Testis (tissue), 2 donors: ENCODE measurements at regions not wholly inside any gene's neighbourhood (a gene's known extent, or its start where the extent isn't known, plus 50 kb on each side); places are given as distances from the start of the nearest gene placed in this dataset.

Source experiments
- DNase-seq: peaks from one replicate; pipeline ENCODE4 v3.0.0-alpha.2; 2019
- H3K27ac ChIP-seq, 2 donors: fragments of 200-600 bp; sonication (generic); one replicate each; pipeline ENCODE4 v1.5.1; 2019
- H3K27me3 ChIP-seq: fragments of 200-600 bp; sonication (generic); one replicate; pipeline ENCODE4 v1.5.1; 2019
- H3K36me3 ChIP-seq: fragments of 200-600 bp; sonication (generic); one replicate; pipeline ENCODE4 v1.5.1; 2017; ENCODE audit warnings: low read depth; ENCODE audit errors: missing control alignments
- H3K4me1 ChIP-seq: fragments of 200-600 bp; sonication (generic); one replicate; pipeline ENCODE4 v1.5.1; 2019
- H3K4me3 ChIP-seq, 2 donors: fragments of 200-600 bp; sonication (generic); one replicate each; pipeline ENCODE4 v1.5.1; 2017 to 2019
- H3K9me3 ChIP-seq: fragments of 200-600 bp; sonication (generic); one replicate; pipeline ENCODE4 v1.5.1; 2017
- POLR2A ChIP-seq: fragments of 450-650 bp; IDR thresholded peaks from one replicate; pipeline ENCODE4 v1.6.1; 2017; ENCODE audit warnings: antibody characterized with exemption, mild to moderate bottlenecking, moderate library complexity
- WGBS, 2 donors: methylation state at CpG; one replicate each; pipeline ENCODE4 v1.1.5; 2018; 5-methylcytosine and 5-hydroxymethylcytosine counted together
- intact Hi-C: fragments of 100-400 bp; cut with DNase I; formaldehyde crosslinking; loops from one replicate; pipeline ENCODE4 v1.15.1; 2023; ENCODE audit warnings: low total_unique reads
- TF ChIP-seq, protein P1 (sequence below), 3 experiments: fragments of 450-650 bp in 2 of 3; fragments of 200-600 bp in 1 of 3; sonication (generic) in 1 of 3; IDR thresholded peaks; one replicate each; pipeline ENCODE4 v1.5.1; 2016 to 2019; ENCODE audit warnings: antibody characterized with exemption in 3 of 3, mild to moderate bottlenecking in 2 of 3, moderate library complexity in 1 of 3

DNA sequence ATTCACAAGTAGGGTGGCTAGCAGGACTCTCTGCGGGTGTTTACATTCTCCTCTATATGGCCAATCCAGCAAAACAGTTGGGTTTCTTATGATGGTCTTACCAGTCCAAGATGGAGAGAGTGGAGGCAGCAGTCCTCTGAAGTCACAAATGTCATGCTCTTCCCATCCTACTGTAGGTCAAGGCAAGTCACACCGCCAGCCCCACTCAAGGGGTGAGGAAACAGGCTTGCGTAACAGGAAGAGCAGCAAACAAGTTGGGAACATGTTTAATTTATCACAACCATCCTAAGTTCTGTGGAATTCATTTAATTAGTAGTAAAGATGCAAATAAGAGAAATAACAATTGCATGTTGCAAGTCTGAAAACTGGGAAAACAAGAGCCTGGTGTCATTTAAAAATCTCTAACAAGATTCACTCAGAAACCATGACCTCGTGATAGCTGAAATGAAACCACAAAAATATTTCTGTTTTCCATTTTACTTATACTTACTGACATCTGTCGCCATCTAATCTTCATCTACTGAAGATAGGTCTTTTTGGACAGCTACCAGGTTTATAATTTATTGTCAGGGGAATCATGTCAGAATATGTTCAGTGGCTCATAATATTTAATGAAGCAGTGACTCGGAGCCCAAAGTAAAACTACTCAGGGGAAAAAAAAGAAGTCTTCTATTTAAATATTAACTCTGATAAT is 349.1 kb upstream of the FMN2 start:
- no peaks in the 10 kb centered on the region for H3K9me3 ChIP-seq
- 88 to 91% methylated on average over 6 of the region's 6 CpGs for WGBS, 2 donors
- H3K27ac ChIP-seq: no peak overlapping the region
- no peak for DNase-seq
- intact Hi-C loops: no loop called here
- no peaks in the 10 kb centered on the region for H3K27me3 ChIP-seq
- no peak for TF ChIP-seq POLR2A
- TF ChIP-seq, protein P1, sequence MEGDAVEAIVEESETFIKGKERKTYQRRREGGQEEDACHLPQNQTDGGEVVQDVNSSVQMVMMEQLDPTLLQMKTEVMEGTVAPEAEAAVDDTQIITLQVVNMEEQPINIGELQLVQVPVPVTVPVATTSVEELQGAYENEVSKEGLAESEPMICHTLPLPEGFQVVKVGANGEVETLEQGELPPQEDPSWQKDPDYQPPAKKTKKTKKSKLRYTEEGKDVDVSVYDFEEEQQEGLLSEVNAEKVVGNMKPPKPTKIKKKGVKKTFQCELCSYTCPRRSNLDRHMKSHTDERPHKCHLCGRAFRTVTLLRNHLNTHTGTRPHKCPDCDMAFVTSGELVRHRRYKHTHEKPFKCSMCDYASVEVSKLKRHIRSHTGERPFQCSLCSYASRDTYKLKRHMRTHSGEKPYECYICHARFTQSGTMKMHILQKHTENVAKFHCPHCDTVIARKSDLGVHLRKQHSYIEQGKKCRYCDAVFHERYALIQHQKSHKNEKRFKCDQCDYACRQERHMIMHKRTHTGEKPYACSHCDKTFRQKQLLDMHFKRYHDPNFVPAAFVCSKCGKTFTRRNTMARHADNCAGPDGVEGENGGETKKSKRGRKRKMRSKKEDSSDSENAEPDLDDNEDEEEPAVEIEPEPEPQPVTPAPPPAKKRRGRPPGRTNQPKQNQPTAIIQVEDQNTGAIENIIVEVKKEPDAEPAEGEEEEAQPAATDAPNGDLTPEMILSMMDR (IDR thresholded peaks at IDR 0.05): no peak
- H3K4me3 ChIP-seq: no peak overlapping the region
- no peaks in the 10 kb centered on the region for H3K4me1 ChIP-seq
- no peaks in the 10 kb centered on the region for H3K36me3 ChIP-seq

DNA sequence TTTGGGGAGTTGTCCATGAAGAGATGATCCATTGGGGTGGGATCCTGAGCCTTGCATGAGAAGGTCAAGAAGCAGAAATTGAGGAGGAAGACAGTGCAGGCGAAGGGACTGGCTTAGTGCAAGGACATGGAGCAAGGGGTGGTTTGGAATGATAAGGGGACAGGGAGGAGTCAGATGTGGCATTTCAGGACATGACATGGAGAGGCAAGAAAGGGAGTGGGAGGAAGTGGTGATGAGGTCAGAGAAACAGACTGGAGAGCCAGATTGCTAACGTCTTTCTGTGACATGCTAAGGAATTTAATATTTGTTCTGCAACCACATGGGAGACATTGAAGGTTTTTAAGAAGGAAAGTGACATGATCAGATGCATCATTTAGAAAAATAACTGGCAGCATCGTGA is 346.8 kb upstream of the FMN2 start:
- H3K36me3 ChIP-seq: no peaks in the 10 kb centered on the region
- TF ChIP-seq, protein P1 (IDR thresholded peaks at IDR 0.05): no peak
- no peak for TF ChIP-seq POLR2A
- no peak overlapping the region for H3K27ac ChIP-seq
- H3K4me3 ChIP-seq: no peak overlapping the region
- H3K9me3 ChIP-seq: no peaks in the 10 kb centered on the region
- no peaks in the 10 kb centered on the region for H3K27me3 ChIP-seq
- H3K4me1 ChIP-seq: no peaks in the 10 kb centered on the region
- intact Hi-C loops: no loop called here
- WGBS, 2 donors: 69 to 71% methylated on average over 3 of the region's 3 CpGs
- DNase-seq: no peak

DNA sequence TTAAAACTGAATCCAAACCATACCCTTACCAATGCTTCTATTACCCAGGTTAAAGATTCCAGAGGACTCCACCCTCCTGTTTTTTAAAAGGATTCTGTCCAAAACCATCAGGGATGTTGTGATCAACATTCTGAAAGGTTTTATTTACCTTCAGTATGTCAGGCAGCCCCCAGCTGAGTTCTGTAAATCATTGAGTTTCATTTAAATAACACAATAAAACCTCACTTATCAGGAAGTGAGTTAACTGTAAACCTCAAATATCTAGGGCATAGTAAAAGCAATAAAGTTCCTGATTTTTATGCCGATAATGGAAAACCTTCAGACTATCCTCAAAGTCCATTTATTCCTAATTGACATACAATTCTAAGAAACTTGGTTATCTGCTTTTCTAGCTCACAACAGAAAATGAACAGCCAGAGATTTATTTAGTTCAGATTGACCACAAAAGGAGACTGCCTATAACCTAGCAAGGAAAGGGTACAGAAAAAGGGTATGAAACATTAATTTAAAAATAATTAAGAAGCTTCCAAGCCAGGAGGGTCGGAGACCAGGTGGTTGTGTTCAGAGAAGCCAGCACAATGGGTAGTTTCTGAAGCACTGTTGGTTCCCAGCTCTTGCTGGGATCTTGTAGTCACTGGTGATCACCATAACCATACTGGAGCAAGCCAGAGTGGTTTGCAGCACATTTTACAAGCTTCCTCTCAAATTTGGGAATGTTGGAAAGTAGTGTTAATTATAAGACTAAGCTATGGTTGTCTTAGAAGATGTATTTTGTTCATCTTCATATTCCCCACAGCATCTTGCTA is 336.4 kb upstream of the FMN2 start:
- no peaks in the 10 kb centered on the region for H3K9me3 ChIP-seq
- H3K36me3 ChIP-seq: no peaks in the 10 kb centered on the region
- H3K4me3 ChIP-seq: no peak overlapping the region
- no peak for DNase-seq
- no peaks in the 10 kb centered on the region for H3K4me1 ChIP-seq
- TF ChIP-seq POLR2A: no peak
- TF ChIP-seq, protein P1 (IDR thresholded peaks at IDR 0.05): no peak
- no peak overlapping the region for H3K27ac ChIP-seq
- WGBS, 2 donors: 84 to 87% methylated on average over 2 of the region's 2 CpGs
- no peaks in the 10 kb centered on the region for H3K27me3 ChIP-seq
- intact Hi-C loops: no loop called here

DNA sequence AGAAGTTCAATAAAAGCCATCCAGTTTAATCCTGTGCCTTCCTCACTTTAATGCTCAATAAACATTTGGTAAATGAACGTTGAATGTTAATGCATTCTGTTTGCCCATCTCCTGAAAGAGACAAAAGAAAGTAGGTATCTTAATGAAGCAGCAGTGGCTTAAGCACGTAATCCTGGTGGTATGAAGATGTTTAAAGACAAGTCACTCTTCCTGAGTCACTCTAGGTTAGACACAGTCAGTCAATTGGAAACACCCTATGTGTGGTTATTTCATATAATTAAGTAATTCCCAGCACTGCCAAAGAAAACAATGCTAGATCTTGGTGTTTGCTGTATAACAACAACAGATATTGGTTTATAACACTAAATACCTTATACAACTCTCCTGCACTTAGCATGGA is 334.0 kb upstream of the FMN2 start:
- H3K9me3 ChIP-seq: no peaks in the 10 kb centered on the region
- no peaks in the 10 kb centered on the region for H3K27me3 ChIP-seq
- no peaks in the 10 kb centered on the region for H3K36me3 ChIP-seq
- WGBS, 2 donors: 87 to 94% methylated on average over 2 of the region's 2 CpGs
- no peak overlapping the region for H3K4me3 ChIP-seq
- no peak for TF ChIP-seq POLR2A
- TF ChIP-seq, protein P1 (IDR thresholded peaks at IDR 0.05): no peak
- intact Hi-C loops: no loop called here
- no peak overlapping the region for H3K27ac ChIP-seq
- no peak for DNase-seq
- no peaks in the 10 kb centered on the region for H3K4me1 ChIP-seq
